IMR-90 (cell line): ENCODE measurements at regions not wholly inside any gene's neighbourhood (a gene's known extent, or its start where the extent isn't known, plus 50 kb on each side); places are given as distances from the start of the nearest gene placed in this dataset.

ENCODE experiments used
- ATAC-seq: fragments of 200-7000 bp; cut with Tn5 transposase; 2 replicates; pipeline ENCODE4 v1.9.1; 2020; ENCODE audit warnings: low read depth, mild to moderate bottlenecking, moderate library complexity
- BruUV-seq: library from RNA; stranded (reverse); fragments of 400-500 nt; replicated peaks from 2 replicates; lab custom pipeline; 2021; lab: Mats Ljungman, UMichigan
- CTCF ChIA-PET: fragments of 300-600 bp; formaldehyde crosslinking; extraction: SDS; loops from one replicate; lab custom pipeline; 2021; ENCODE audit warnings: antibody characterized with exemption; lab: Yijun Ruan, JAX
- POLR2A ChIA-PET: fragments of 300-600 bp; sonication (Branson Sonifier 250); formaldehyde crosslinking; loops from one replicate; lab custom pipeline; 2022; ENCODE audit warnings: antibody characterized with exemption; ENCODE audit not compliant: unreplicated experiment; lab: Charles Lee
- DNase-seq: peaks from one replicate; pipeline ENCODE4 v3.0.0; 2013
- H2AFZ ChIP-seq: replicated peaks from 2 replicates; pipeline ENCODE3; 2013; ENCODE audit warnings: low read length, mild to moderate bottlenecking; ENCODE audit not compliant: poor library complexity
- H2AK5ac ChIP-seq: 2 replicates; pipeline ENCODE4 v1.6.1; 2013; ENCODE audit warnings: low read depth, low read length, inconsistent platforms
- H2AK9ac ChIP-seq: replicated peaks from 2 replicates; pipeline ENCODE3; 2013; ENCODE audit warnings: mild to moderate bottlenecking, low read depth, low read length, moderate library complexity; ENCODE audit not compliant: poor library complexity
- H2BK120ac ChIP-seq: 2 replicates; pipeline ENCODE4 v1.6.1; 2013; ENCODE audit warnings: low read depth, low read length, inconsistent platforms
- H2BK15ac ChIP-seq: 3 replicates; pipeline ENCODE4 v1.6.1; 2013; ENCODE audit warnings: low read depth, low read length, inconsistent platforms
- H2BK20ac ChIP-seq: 2 replicates; pipeline ENCODE4 v1.6.1; 2013; ENCODE audit warnings: low read depth, mild to moderate bottlenecking, inconsistent platforms, low read length, moderate library complexity
- H2BK5ac ChIP-seq: 2 replicates; pipeline ENCODE4 v1.6.1; 2013; ENCODE audit warnings: mild to moderate bottlenecking, low read depth, low read length, inconsistent platforms; ENCODE audit not compliant: poor library complexity, severe bottlenecking
- H3K14ac ChIP-seq: replicated peaks from 2 replicates; pipeline ENCODE4 v1.6.1; 2013; ENCODE audit warnings: low read depth, low read length, inconsistent platforms
- H3K18ac ChIP-seq: 2 replicates; pipeline ENCODE4 v1.6.1; 2013; ENCODE audit warnings: low read depth, low read length, control low read depth
- H3K23ac ChIP-seq: 2 replicates; pipeline ENCODE4 v1.6.1; 2013; ENCODE audit warnings: low read depth, low read length, inconsistent platforms
- H3K27ac ChIP-seq: 2 replicates; pipeline ENCODE4 v1.5.1; 2013; ENCODE audit warnings: mild to moderate bottlenecking, control low read depth, low read length; ENCODE audit not compliant: insufficient read depth
- H3K27me3 ChIP-seq: 2 replicates; pipeline ENCODE4 v1.6.1; 2013; ENCODE audit warnings: low read length; ENCODE audit not compliant: control insufficient read depth, insufficient read depth
- H3K36me3 ChIP-seq: 2 replicates; pipeline ENCODE4 v1.6.1; 2013; ENCODE audit warnings: low read length, mixed read lengths; ENCODE audit not compliant: control insufficient read depth, insufficient read depth
- H3K4ac ChIP-seq: 2 replicates; pipeline ENCODE4 v1.6.1; 2013; ENCODE audit warnings: low read depth, low read length, inconsistent platforms
- H3K4me1 ChIP-seq: 2 replicates; pipeline ENCODE4 v1.6.1; 2013; ENCODE audit warnings: low read length, mixed read lengths; ENCODE audit not compliant: control insufficient read depth, insufficient read depth
- H3K4me2 ChIP-seq: 2 replicates; pipeline ENCODE4 v1.6.1; 2013; ENCODE audit warnings: low read depth, mild to moderate bottlenecking, control low read depth, low read length, moderate library complexity
- H3K4me3 ChIP-seq: 2 replicates; pipeline ENCODE4 v1.5.1; 2013; ENCODE audit warnings: low read depth, mild to moderate bottlenecking, control low read depth, low read length, moderate library complexity; ENCODE audit not compliant: insufficient read depth
- H3K56ac ChIP-seq: 2 replicates; pipeline ENCODE4 v1.6.1; 2013; ENCODE audit warnings: low read length, inconsistent platforms; ENCODE audit not compliant: insufficient read depth; ENCODE audit errors: extremely low read depth
- H3K79me1 ChIP-seq, 2 experiments: 2 replicates each; pipeline ENCODE4 v1.6.1; 2013; ENCODE audit warnings: low read length in 2 of 2, inconsistent platforms in 1 of 2, low read depth in 1 of 2
- H3K9ac ChIP-seq: 2 replicates; pipeline ENCODE4 v1.6.1; 2013; ENCODE audit warnings: low read depth, low read length, control low read depth
- H3K9me1 ChIP-seq: 2 replicates; pipeline ENCODE4 v1.6.1; 2013; ENCODE audit warnings: low read length, inconsistent platforms; ENCODE audit not compliant: insufficient read depth
- H3K9me3 ChIP-seq: 2 replicates; pipeline ENCODE4 v1.6.1; 2013; ENCODE audit warnings: low read length; ENCODE audit not compliant: control insufficient read depth, insufficient read depth
- H4K20me1 ChIP-seq: 2 replicates; pipeline ENCODE4 v1.6.1; 2013; ENCODE audit warnings: low read length, inconsistent platforms; ENCODE audit not compliant: insufficient read depth
- H4K5ac ChIP-seq: 2 replicates; pipeline ENCODE4 v1.6.1; 2013; ENCODE audit warnings: mild to moderate bottlenecking, low read depth, low read length, control low read depth
- H4K8ac ChIP-seq, 2 experiments: 2 replicates each; pipeline ENCODE4 v1.6.1; 2013; ENCODE audit warnings: low read depth in 2 of 2, low read length in 2 of 2, control low read depth in 1 of 2, inconsistent platforms in 1 of 2
- H4K91ac ChIP-seq: 2 replicates; pipeline ENCODE4 v1.6.1; 2013; ENCODE audit warnings: low read depth, low read length, inconsistent platforms; ENCODE audit not compliant: insufficient read depth
- BHLHE40 ChIP-seq: fragments of 150-350 bp; IDR thresholded peaks from 2 replicates; pipeline ENCODE4 v1.6.1; 2016; ENCODE audit warnings: mild to moderate bottlenecking, low read depth, low read length
- CEBPB ChIP-seq: IDR thresholded peaks from 2 replicates; pipeline ENCODE4 v1.6.1; 2012; ENCODE audit warnings: low read depth, low read length, improper control_type of control experiment
- CHD1 ChIP-seq: IDR thresholded peaks from 2 replicates; pipeline ENCODE4 v1.6.1; 2012; ENCODE audit warnings: low read depth, low read length, improper control_type of control experiment
- FOS ChIP-seq: fragments of 150-350 bp; IDR thresholded peaks from 2 replicates; pipeline ENCODE4 v1.6.1; 2016; ENCODE audit warnings: low read depth, low read length
- MAFK ChIP-seq: IDR thresholded peaks from 2 replicates; pipeline ENCODE4 v1.6.1; 2012; ENCODE audit warnings: low read depth, low read length, improper control_type of control experiment
- MAZ ChIP-seq: IDR thresholded peaks from 2 replicates; pipeline ENCODE4 v1.6.1; 2012; ENCODE audit warnings: low read depth, mild to moderate bottlenecking, low read length, improper control_type of control experiment, moderate library complexity, borderline replicate concordance
- MXI1 ChIP-seq: IDR thresholded peaks from 2 replicates; pipeline ENCODE4 v1.6.1; 2012; ENCODE audit warnings: low read depth, mild to moderate bottlenecking, low read length, moderate library complexity, borderline replicate concordance
- NFE2L2 ChIP-seq: fragments of 150-350 bp; IDR thresholded peaks from 2 replicates; pipeline ENCODE4 v1.6.1; 2016; ENCODE audit warnings: low read depth, mild to moderate bottlenecking, low read length
- POLR2A ChIP-seq: IDR thresholded peaks from 2 replicates; pipeline ENCODE4 v1.6.1; 2012; ENCODE audit warnings: mild to moderate bottlenecking, low read depth, low read length
- RAD21 ChIP-seq: IDR thresholded peaks from 2 replicates; pipeline ENCODE4 v1.6.1; 2012; ENCODE audit warnings: low read length, improper control_type of control experiment
- RCOR1 ChIP-seq: IDR thresholded peaks from 2 replicates; pipeline ENCODE4 v1.6.1; 2012; ENCODE audit warnings: mild to moderate bottlenecking, low read length, improper control_type of control experiment; ENCODE audit not compliant: insufficient replicate concordance
- RFX5 ChIP-seq: IDR thresholded peaks from 2 replicates; pipeline ENCODE4 v1.8.0; 2012; ENCODE audit warnings: low read depth, mild to moderate bottlenecking, low read length, moderate library complexity
- SMC3 ChIP-seq: fragments of 150-350 bp; IDR thresholded peaks from 2 replicates; pipeline ENCODE4 v1.6.1; 2016; ENCODE audit warnings: low read depth, mild to moderate bottlenecking, antibody characterized with exemption, low read length, moderate library complexity
- USF2 ChIP-seq: fragments of 150-350 bp; IDR thresholded peaks from 2 replicates; pipeline ENCODE4 v1.6.1; 2017; ENCODE audit warnings: mild to moderate bottlenecking, antibody characterized with exemption, low read length, low read depth
- WGBS, 2 experiments: methylation state at CpG; one replicate each; pipeline versions ENCODE4 v1.1.5 to v1.1.7; 2013; ENCODE audit warnings: missing lambda C conversion rate in 2 of 2; ENCODE audit not compliant: insufficient read length in 1 of 2; ENCODE audit errors: extremely low coverage in 2 of 2; 5-methylcytosine and 5-hydroxymethylcytosine counted together
- dilution Hi-C: fragments of 300-500 bp; cut with HindIII; formaldehyde crosslinking; loops from one replicate; pipeline ENCODE4 v1.14.3; 2018; ENCODE audit warnings: low sequenced_read_pairs; ENCODE audit not compliant: unreplicated experiment
- in situ Hi-C: fragments of 300-500 bp; cut with MboI; formaldehyde crosslinking; loops from 3 replicates; pipeline ENCODE4 v1.14.3; 2019; ENCODE audit warnings: low sequenced_read_pairs, inconsistent platforms, mixed read lengths
- intact Hi-C: fragments of 100-400 bp; cut with micrococcal nuclease; formaldehyde crosslinking; loops from 2 replicates; pipeline ENCODE4 v1.10.0; 2022
- TF ChIP-seq, protein P1 (sequence below): conservative IDR thresholded peaks from 2 replicates; pipeline ENCODE4 v1.5.1; 2012; ENCODE audit warnings: mild to moderate bottlenecking, low read depth, low read length, improper control_type of control experiment
- TF ChIP-seq, protein P2 (sequence below): fragments of 150-350 bp; IDR thresholded peaks from 2 replicates; pipeline ENCODE4 v1.6.1; 2016; ENCODE audit warnings: low read depth, mild to moderate bottlenecking, low read length, moderate library complexity, borderline replicate concordance

DNA sequence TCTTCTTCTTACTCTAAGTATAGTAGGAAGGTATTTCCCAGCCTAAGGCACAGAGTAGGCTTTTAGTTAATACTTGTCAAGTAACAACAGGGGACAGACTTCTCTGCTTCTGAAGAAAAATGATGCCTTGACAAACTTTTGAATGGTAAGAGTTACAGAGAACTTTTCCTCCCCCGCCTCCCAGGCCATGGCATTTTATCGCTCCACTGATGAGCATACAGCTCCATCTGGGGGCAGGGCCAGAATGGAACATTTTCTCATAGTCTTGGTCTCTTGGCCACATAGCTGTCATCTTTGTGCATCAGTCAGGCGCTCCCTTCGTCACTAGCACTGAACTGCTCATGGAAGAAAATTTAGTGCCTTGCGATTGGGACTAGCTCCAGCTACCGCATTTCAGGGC, 1066.8 kb upstream of the CITED2 start:
- ATAC-seq (peak; percentile 62), DNase-seq (peak; percentile 63)
- no TSS peak for BruUV-seq
- ChIA-PET POLR2A (no interaction called here), CTCF (no interaction called here)
- Histone ChIP-seq H3K56ac (no peak overlapping the region), H3K18ac (peak overlapping the region; percentile 70; the same call in 1 of the 2 replicates), H3K27me3 (no peaks in the 10 kb centered on the region), H2BK5ac (peak overlapping the region; percentile 46), H4K91ac (peak overlapping the region; percentile 58), H4K8ac (peak overlapping the region in 1 of 2 experiments; percentile 57; a peak in 2 of 4 replicates), H2BK20ac (peak overlapping the region; percentile 86; the same call in 1 of the 2 replicates), H3K4me1 (peaks cover 13% of the 10 kb centered on the region; the same call in 1 of the 2 replicates), H3K4ac (peak overlapping the region; percentile 44), H3K4me3 (no peak overlapping the region), H3K27ac (peak overlapping the region; percentile 4; the same call in 1 of the 2 replicates), H3K14ac (peak overlapping the region; percentile 77), H2BK120ac (peak overlapping the region; percentile 85), H2BK15ac (peak overlapping the region; percentile 22; the same call in 1 of the 3 replicates), H2AFZ (peak overlapping the region; percentile 6), H3K9ac (no peak overlapping the region), H3K9me3 (no peaks in the 10 kb centered on the region), H2AK5ac (peak overlapping the region; percentile 70; the same call in 1 of the 2 replicates), H3K23ac (peak overlapping the region; percentile 13; the same call in 1 of the 2 replicates), H3K9me1 (peaks cover under 1% of the 10 kb centered on the region; the same call in 1 of the 2 replicates), H4K5ac (peak overlapping the region; percentile 73; the same call in 1 of the 2 replicates), H4K20me1 (no peaks in the 10 kb centered on the region), H3K79me1 (no peaks in the 10 kb centered on the region), H3K36me3 (no peaks in the 10 kb centered on the region), H3K4me2 (no peak overlapping the region), H2AK9ac (no peak overlapping the region)
- dilution Hi-C loops (no loop called here), in situ Hi-C loops (no loop called here), intact Hi-C loops (loop anchor here (1.0 to 2.0 kb wide), 2 partner anchors 1066 to 1072 kb away; partner anchors contain the start of gene CITED2)
- WGBS, 2 experiments: 73% methylated on average over 2 of the region's 6 CpGs; no CpG with 5 or more reads in 1 of the 2 experiments
- TF ChIP-seq FOS (no peak), RAD21 (peak; percentile 72), MAZ (no peak), MXI1 (no peak), MAFK (no peak), USF2 (no peak), POLR2A (no peak), CHD1 (no peak), CEBPB (no peak), NFE2L2 (no peak), RFX5 (no peak), BHLHE40 (no peak), SMC3 (peak; percentile 68), RCOR1 (no peak)
- TF ChIP-seq, protein P1, sequence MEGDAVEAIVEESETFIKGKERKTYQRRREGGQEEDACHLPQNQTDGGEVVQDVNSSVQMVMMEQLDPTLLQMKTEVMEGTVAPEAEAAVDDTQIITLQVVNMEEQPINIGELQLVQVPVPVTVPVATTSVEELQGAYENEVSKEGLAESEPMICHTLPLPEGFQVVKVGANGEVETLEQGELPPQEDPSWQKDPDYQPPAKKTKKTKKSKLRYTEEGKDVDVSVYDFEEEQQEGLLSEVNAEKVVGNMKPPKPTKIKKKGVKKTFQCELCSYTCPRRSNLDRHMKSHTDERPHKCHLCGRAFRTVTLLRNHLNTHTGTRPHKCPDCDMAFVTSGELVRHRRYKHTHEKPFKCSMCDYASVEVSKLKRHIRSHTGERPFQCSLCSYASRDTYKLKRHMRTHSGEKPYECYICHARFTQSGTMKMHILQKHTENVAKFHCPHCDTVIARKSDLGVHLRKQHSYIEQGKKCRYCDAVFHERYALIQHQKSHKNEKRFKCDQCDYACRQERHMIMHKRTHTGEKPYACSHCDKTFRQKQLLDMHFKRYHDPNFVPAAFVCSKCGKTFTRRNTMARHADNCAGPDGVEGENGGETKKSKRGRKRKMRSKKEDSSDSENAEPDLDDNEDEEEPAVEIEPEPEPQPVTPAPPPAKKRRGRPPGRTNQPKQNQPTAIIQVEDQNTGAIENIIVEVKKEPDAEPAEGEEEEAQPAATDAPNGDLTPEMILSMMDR: peak; percentile 57
- TF ChIP-seq, protein P2, sequence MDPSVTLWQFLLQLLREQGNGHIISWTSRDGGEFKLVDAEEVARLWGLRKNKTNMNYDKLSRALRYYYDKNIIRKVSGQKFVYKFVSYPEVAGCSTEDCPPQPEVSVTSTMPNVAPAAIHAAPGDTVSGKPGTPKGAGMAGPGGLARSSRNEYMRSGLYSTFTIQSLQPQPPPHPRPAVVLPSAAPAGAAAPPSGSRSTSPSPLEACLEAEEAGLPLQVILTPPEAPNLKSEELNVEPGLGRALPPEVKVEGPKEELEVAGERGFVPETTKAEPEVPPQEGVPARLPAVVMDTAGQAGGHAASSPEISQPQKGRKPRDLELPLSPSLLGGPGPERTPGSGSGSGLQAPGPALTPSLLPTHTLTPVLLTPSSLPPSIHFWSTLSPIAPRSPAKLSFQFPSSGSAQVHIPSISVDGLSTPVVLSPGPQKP: no peak
